ENCODE measurements at regions not wholly inside any gene's neighbourhood (a gene's known extent, or its start where the extent isn't known, plus 50 kb on each side); places are given as distances from the start of the nearest gene placed in this dataset.

DNA sequence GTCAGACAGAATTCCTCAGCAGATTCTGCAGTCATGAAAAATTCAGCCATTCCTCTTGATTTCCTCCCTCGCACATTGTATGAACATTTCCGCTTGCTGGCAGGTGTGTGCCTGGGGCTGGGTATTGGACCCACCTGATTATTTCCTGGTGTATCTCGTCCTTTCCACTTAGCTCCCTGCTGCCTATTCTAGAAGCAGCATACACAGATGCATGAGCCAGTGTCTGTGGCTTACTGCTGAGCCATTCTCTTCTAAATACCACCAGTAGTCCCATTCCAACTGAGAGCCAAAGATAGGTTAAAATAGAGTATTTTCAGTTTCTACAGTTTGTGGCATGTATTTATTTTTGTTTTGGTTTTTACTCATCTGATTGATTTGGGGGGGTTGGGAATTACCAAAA is 270.1 kb upstream of the AKR1E2 start:
- DNase-seq (no peak), ATAC-seq (replicated peaks in 1 of 4) (no peak)
- ChIA-PET CTCF (no interaction called here), POLR2A (no interaction called here)
- Histone ChIP-seq H3K27me3 (replicated peaks in 1 of 2; ENCODE audit: control insufficient read depth in 2 of 2, extremely low read depth in 1 of 2, insufficient read depth in 2 of 2, low read length in 1 of 2) (no peaks in the 10 kb centered on the region), H3K4me1 (ENCODE audit: control insufficient read depth in 1 of 2, extremely low read depth in 1 of 2, insufficient read depth in 2 of 2, low read length in 2 of 2) (no peaks in the 10 kb centered on the region), H3K27ac (ENCODE audit: low read length) (no peak overlapping the region), H3K9me3 (no peaks in the 10 kb centered on the region), H3K4me3 (ENCODE audit: control insufficient read depth in 1 of 2, extremely low read depth in 1 of 2, low read length in 1 of 2) (no peak overlapping the region), H3K36me3 (ENCODE audit: control insufficient read depth in 2 of 2, extremely low read depth in 1 of 2, insufficient read depth in 1 of 2, low read length in 1 of 2) (no peaks in the 10 kb centered on the region)
- Mint-ChIP-seq H3K9me3 (peaks cover 0 to 9% (median 5%) of the 10 kb centered on the region in 3 donors), H3K4me1 (no peaks in the 10 kb centered on the region), H3K27me3 (peaks cover 0 to 7% of the 10 kb centered on the region in 2 donors), H3K4me3 (no peak overlapping the region), H3K27ac (no peak overlapping the region), H3K36me3 (no peaks in the 10 kb centered on the region)
- WGBS (ENCODE audit: insufficient coverage): no CpG with 5 or more reads among the region's 3 CpGs

- Mint-ChIP-seq H3K27ac (no peak overlapping the region), H3K27me3 (peaks cover 23 to 28% of the 10 kb centered on the region in 2 donors), H3K4me3 (no peak overlapping the region), H3K36me3 (no peaks in the 10 kb centered on the region), H3K4me1 (peaks cover 0 to 7% (median 0%) of the 10 kb centered on the region in 3 donors), H3K9me3 (no peaks in the 10 kb centered on the region)
- CTCF ChIA-PET: interaction anchor here (0.6 kb wide), 2 partner anchors 9 to 22 kb away, joined by 3 read pairs; no protein-coding TSS in a partner anchor
- Histone ChIP-seq H3K27ac (ENCODE audit: low read length) (no peak overlapping the region), H3K4me3 (ENCODE audit: control insufficient read depth in 1 of 2, extremely low read depth in 1 of 2, low read length in 1 of 2) (no peak overlapping the region), H3K27me3 (replicated peaks in 1 of 2; ENCODE audit: control insufficient read depth in 2 of 2, extremely low read depth in 1 of 2, insufficient read depth in 2 of 2, low read length in 1 of 2) (peaks cover 0 to 5% of the 10 kb centered on the region in 2 experiments), H3K36me3 (ENCODE audit: control insufficient read depth in 2 of 2, extremely low read depth in 1 of 2, insufficient read depth in 1 of 2, low read length in 1 of 2) (no peaks in the 10 kb centered on the region), H3K4me1 (ENCODE audit: control insufficient read depth in 1 of 2, extremely low read depth in 1 of 2, insufficient read depth in 2 of 2, low read length in 2 of 2) (no peaks in the 10 kb centered on the region), H3K9me3 (no peaks in the 10 kb centered on the region)
- DNase-seq: no peak
- WGBS (ENCODE audit: insufficient coverage): 60% methylated on average over 1 of the region's 2 CpGs
- POLR2A ChIA-PET: no interaction called here
- no peak for ATAC-seq (replicated peaks in 1 of 4)
Measured at GRCh38 chr10:4549139-4549653, 276.8 kb upstream of the AKR1E2 start.

- Mint-ChIP-seq H3K36me3 (no peaks in the 10 kb centered on the region), H3K4me1 (peaks cover 0 to 7% (median 0%) of the 10 kb centered on the region in 3 donors), H3K27ac (no peak overlapping the region), H3K4me3 (no peak overlapping the region), H3K9me3 (no peaks in the 10 kb centered on the region), H3K27me3 (peaks cover 26 to 28% of the 10 kb centered on the region in 2 donors)
- Histone ChIP-seq H3K4me1 (ENCODE audit: control insufficient read depth in 1 of 2, extremely low read depth in 1 of 2, insufficient read depth in 2 of 2, low read length in 2 of 2) (no peaks in the 10 kb centered on the region), H3K4me3 (ENCODE audit: control insufficient read depth in 1 of 2, extremely low read depth in 1 of 2, low read length in 1 of 2) (no peak overlapping the region), H3K27ac (ENCODE audit: low read length) (no peak overlapping the region), H3K27me3 (replicated peaks in 1 of 2; ENCODE audit: control insufficient read depth in 2 of 2, extremely low read depth in 1 of 2, insufficient read depth in 2 of 2, low read length in 1 of 2) (peaks cover 0 to 5% of the 10 kb centered on the region in 2 experiments), H3K36me3 (ENCODE audit: control insufficient read depth in 2 of 2, extremely low read depth in 1 of 2, insufficient read depth in 1 of 2, low read length in 1 of 2) (no peaks in the 10 kb centered on the region), H3K9me3 (no peaks in the 10 kb centered on the region)
- CTCF ChIA-PET: no interaction called here
- DNase-seq: no peak
- POLR2A ChIA-PET: no interaction called here
- no peak for ATAC-seq (replicated peaks in 1 of 4)
- no CpG with 5 or more reads among the region's 1 CpG for WGBS (ENCODE audit: insufficient coverage)
Measured at GRCh38 chr10:4546931-4547330, 279.1 kb upstream of the AKR1E2 start.

- Histone ChIP-seq H3K27me3 (replicated peaks in 1 of 2; ENCODE audit: control insufficient read depth in 2 of 2, extremely low read depth in 1 of 2, insufficient read depth in 2 of 2, low read length in 1 of 2) (peaks cover 0 to 5% of the 10 kb centered on the region in 2 experiments), H3K4me1 (ENCODE audit: control insufficient read depth in 1 of 2, extremely low read depth in 1 of 2, insufficient read depth in 2 of 2, low read length in 2 of 2) (no peaks in the 10 kb centered on the region), H3K27ac (ENCODE audit: low read length) (no peak overlapping the region), H3K4me3 (ENCODE audit: control insufficient read depth in 1 of 2, extremely low read depth in 1 of 2, low read length in 1 of 2) (no peak overlapping the region), H3K36me3 (ENCODE audit: control insufficient read depth in 2 of 2, extremely low read depth in 1 of 2, insufficient read depth in 1 of 2, low read length in 1 of 2) (no peaks in the 10 kb centered on the region), H3K9me3 (no peaks in the 10 kb centered on the region)
- Mint-ChIP-seq H3K36me3 (no peaks in the 10 kb centered on the region), H3K4me1 (peaks cover 0 to 7% (median 0%) of the 10 kb centered on the region in 3 donors), H3K9me3 (no peaks in the 10 kb centered on the region), H3K27me3 (peaks cover 26 to 28% of the 10 kb centered on the region in 2 donors), H3K4me3 (no peak overlapping the region), H3K27ac (no peak overlapping the region)
- 46% methylated on average over 6 of the region's 7 CpGs for WGBS (ENCODE audit: insufficient coverage)
- POLR2A ChIA-PET: no interaction called here
- CTCF ChIA-PET: no interaction called here
- DNase-seq: no peak
- no peak for ATAC-seq (replicated peaks in 1 of 4)
Measured at GRCh38 chr10:4546500-4546899, 279.5 kb upstream of the AKR1E2 start.

GRCh38 chr10:4545062-4545461 is 280.9 kb upstream of the AKR1E2 start:
- Mint-ChIP-seq H3K9me3 (peaks cover 0 to 3% (median 0%) of the 10 kb centered on the region in 3 donors), H3K36me3 (no peaks in the 10 kb centered on the region), H3K4me3 (no peak overlapping the region), H3K4me1 (peaks cover 0 to 7% (median 0%) of the 10 kb centered on the region in 3 donors), H3K27me3 (peaks cover 26 to 28% of the 10 kb centered on the region in 2 donors), H3K27ac (no peak overlapping the region)
- no peak for ATAC-seq (replicated peaks in 1 of 4)
- WGBS (ENCODE audit: insufficient coverage): no CpG with 5 or more reads among the region's 7 CpGs
- Histone ChIP-seq H3K27me3 (replicated peaks in 1 of 2; ENCODE audit: control insufficient read depth in 2 of 2, extremely low read depth in 1 of 2, insufficient read depth in 2 of 2, low read length in 1 of 2) (peaks cover 0 to 7% of the 10 kb centered on the region in 2 experiments), H3K9me3 (no peaks in the 10 kb centered on the region), H3K36me3 (ENCODE audit: control insufficient read depth in 2 of 2, extremely low read depth in 1 of 2, insufficient read depth in 1 of 2, low read length in 1 of 2) (no peaks in the 10 kb centered on the region), H3K4me1 (ENCODE audit: control insufficient read depth in 1 of 2, extremely low read depth in 1 of 2, insufficient read depth in 2 of 2, low read length in 2 of 2) (no peaks in the 10 kb centered on the region), H3K27ac (ENCODE audit: low read length) (no peak overlapping the region), H3K4me3 (ENCODE audit: control insufficient read depth in 1 of 2, extremely low read depth in 1 of 2, low read length in 1 of 2) (no peak overlapping the region)
- ChIA-PET CTCF (no interaction called here), POLR2A (no interaction called here)
- DNase-seq: no peak

- 93% methylated on average over 2 of the region's 7 CpGs for WGBS (ENCODE audit: insufficient coverage)
- Histone ChIP-seq H3K9me3 (no peaks in the 10 kb centered on the region), H3K36me3 (ENCODE audit: control insufficient read depth in 2 of 2, extremely low read depth in 1 of 2, insufficient read depth in 1 of 2, low read length in 1 of 2) (no peaks in the 10 kb centered on the region), H3K4me1 (ENCODE audit: control insufficient read depth in 1 of 2, extremely low read depth in 1 of 2, insufficient read depth in 2 of 2, low read length in 2 of 2) (no peaks in the 10 kb centered on the region), H3K27ac (ENCODE audit: low read length) (no peak overlapping the region), H3K27me3 (replicated peaks in 1 of 2; ENCODE audit: control insufficient read depth in 2 of 2, extremely low read depth in 1 of 2, insufficient read depth in 2 of 2, low read length in 1 of 2) (peaks cover 0 to 7% of the 10 kb centered on the region in 2 experiments), H3K4me3 (ENCODE audit: control insufficient read depth in 1 of 2, extremely low read depth in 1 of 2, low read length in 1 of 2) (no peak overlapping the region)
- ChIA-PET CTCF (no interaction called here), POLR2A (no interaction called here)
- Mint-ChIP-seq H3K4me3 (no peak overlapping the region), H3K36me3 (no peaks in the 10 kb centered on the region), H3K9me3 (peaks cover 0 to 7% (median 0%) of the 10 kb centered on the region in 3 donors), H3K27me3 (peaks cover 22 to 24% of the 10 kb centered on the region in 2 donors), H3K4me1 (peaks cover 0 to 7% (median 0%) of the 10 kb centered on the region in 3 donors), H3K27ac (no peak overlapping the region)
- ATAC-seq (replicated peaks in 1 of 4) (no peak), DNase-seq (no peak)
Measured at GRCh38 chr10:4543938-4544533, 282.0 kb upstream of the AKR1E2 start.
